ENCODE measurements at regions not wholly inside any gene's neighbourhood (a gene's known extent, or its start where the extent isn't known, plus 50 kb on each side); places are given as distances from the start of the nearest gene placed in this dataset.

GRCh38 chr18:51400721-51401120, 203.2 kb upstream of the MEX3C start:
- Mint-ChIP-seq H3K4me3 (no peak overlapping the region), H3K27me3 (ENCODE audit: low read depth in 3 of 3) (peaks cover 0 to 1% (median 0%) of the 10 kb centered on the region in 3 donors), H3K27ac (no peak overlapping the region), H3K9me3 (peaks cover 0 to 8% (median 2%) of the 10 kb centered on the region in 7 donors), H3K36me3 (no peaks in the 10 kb centered on the region), H3K4me1 (no peaks in the 10 kb centered on the region)
- Histone ChIP-seq H3K4me1 (ENCODE audit: control insufficient read depth in 1 of 2, insufficient read depth in 2 of 2, low read length in 2 of 2) (no peaks in the 10 kb centered on the region), H3K9ac (ENCODE audit: insufficient read depth, low read length, poor library complexity, severe bottlenecking) (no peak overlapping the region), H3K9me3 (replicated peaks in 1 of 2; ENCODE audit: control insufficient read depth in 1 of 2, insufficient read depth in 1 of 2, low read length in 2 of 2) (no peaks in the 10 kb centered on the region), H3K79me2 (ENCODE audit: insufficient read depth, low read length) (no peaks in the 10 kb centered on the region), H3K4me2 (replicated peaks; ENCODE audit: extremely low read depth, low read length, poor library complexity, severe bottlenecking) (no peak overlapping the region), H2AFZ (ENCODE audit: insufficient read depth, low read depth, low read length, poor library complexity, severe bottlenecking) (no peak overlapping the region), H3K4me3 (replicated peaks in 1 of 3; ENCODE audit: low read depth in 2 of 3, low read length in 3 of 3) (no peak overlapping the region), H3K27ac (ENCODE audit: low read depth in 1 of 2, low read length in 2 of 2) (no peak overlapping the region), H4K20me1 (ENCODE audit: insufficient read depth, low read length) (no peaks in the 10 kb centered on the region), H3K27me3 (ENCODE audit: control insufficient read depth in 2 of 2, insufficient read depth in 2 of 2, low read length in 2 of 2) (no peaks in the 10 kb centered on the region), H3K36me3 (replicated peaks in 1 of 2; ENCODE audit: control insufficient read depth in 1 of 2, insufficient read depth in 2 of 2, low read length in 2 of 2) (no peaks in the 10 kb centered on the region)
- DNase-seq: no peak
- TF ChIP-seq CTCF (IDR thresholded peaks at IDR 0.05): no peak
- intact Hi-C loops (cut with micrococcal nuclease): no loop called here
- no CpG with 5 or more reads among the region's 2 CpGs for WGBS (ENCODE audit: insufficient coverage)

- TF ChIP-seq CTCF (IDR thresholded peaks at IDR 0.05): no peak
- H3K27me3 ChIP-seq (ENCODE audit: control insufficient read depth in 2 of 2, insufficient read depth in 2 of 2, low read length in 2 of 2): no peaks in the 10 kb centered on the region
- H3K79me2 ChIP-seq (ENCODE audit: insufficient read depth, low read length): no peaks in the 10 kb centered on the region
- Mint-ChIP-seq H3K27me3 (ENCODE audit: low read depth in 3 of 3) (peaks cover 0 to 3% (median 1%) of the 10 kb centered on the region in 3 donors), H3K4me3 (no peak overlapping the region), H3K36me3 (no peaks in the 10 kb centered on the region), H3K4me1 (no peaks in the 10 kb centered on the region), H3K9me3 (peaks cover 0 to 8% (median 1%) of the 10 kb centered on the region in 7 donors), H3K27ac (no peak overlapping the region)
- H3K27ac ChIP-seq (ENCODE audit: low read depth in 1 of 2, low read length in 2 of 2): no peak overlapping the region
- H3K36me3 ChIP-seq (replicated peaks in 1 of 2; ENCODE audit: control insufficient read depth in 1 of 2, insufficient read depth in 2 of 2, low read length in 2 of 2): no peaks in the 10 kb centered on the region
- H2AFZ ChIP-seq (ENCODE audit: insufficient read depth, low read depth, low read length, poor library complexity, severe bottlenecking): no peak overlapping the region
- WGBS (ENCODE audit: insufficient coverage): 100% methylated on average over 2 of the region's 2 CpGs
- no peak overlapping the region for H3K4me3 ChIP-seq (replicated peaks in 1 of 3; ENCODE audit: low read depth in 2 of 3, low read length in 3 of 3)
- no peaks in the 10 kb centered on the region for H4K20me1 ChIP-seq (ENCODE audit: insufficient read depth, low read length)
- H3K4me2 ChIP-seq (replicated peaks; ENCODE audit: extremely low read depth, low read length, poor library complexity, severe bottlenecking): no peak overlapping the region
- H3K9me3 ChIP-seq (replicated peaks in 1 of 2; ENCODE audit: control insufficient read depth in 1 of 2, insufficient read depth in 1 of 2, low read length in 2 of 2): no peaks in the 10 kb centered on the region
- H3K4me1 ChIP-seq (ENCODE audit: control insufficient read depth in 1 of 2, insufficient read depth in 2 of 2, low read length in 2 of 2): no peaks in the 10 kb centered on the region
- intact Hi-C loops (cut with micrococcal nuclease): no loop called here
- no peak overlapping the region for H3K9ac ChIP-seq (ENCODE audit: insufficient read depth, low read length, poor library complexity, severe bottlenecking)
- no peak for DNase-seq
Observed at GRCh38 chr18:51401912-51402311, 204.4 kb upstream of the MEX3C start.

Data from CD14-positive monocyte (primary cell).